K562 (cell line): ENCODE measurements at regions not wholly inside any gene's neighbourhood (a gene's known extent, or its start where the extent isn't known, plus 50 kb on each side); places are given as distances from the start of the nearest gene placed in this dataset.

Experiments
- ATAC-seq: fragments of 200-7000 bp; cut with Tn5 transposase; 3 replicates; pipeline ENCODE4 v1.9.1; 2020; ENCODE audit warnings: moderate library complexity
- BruUV-seq: library from RNA; stranded (reverse); fragments of 400-500 nt; replicated peaks from 2 replicates; lab custom pipeline; 2021; lab: Mats Ljungman, UMichigan
- CTCF ChIA-PET: fragments of 300-600 bp; formaldehyde crosslinking; extraction: SDS; loops from one replicate; lab custom pipeline; 2021; ENCODE audit warnings: low intra/inter-chr PET ratio; lab: Yijun Ruan, JAX
- POLR2A ChIA-PET: fragments of 300-600, 350-650 bp; sonication (Branson Sonifier 250); formaldehyde crosslinking; extraction: SDS; loops from one replicate; lab custom pipeline; 2021; ENCODE audit warnings: antibody characterized with exemption, inconsistent platforms; lab: Yijun Ruan, JAX
- DNase-seq, 4 experiments: peaks; one replicate each; pipeline versions ENCODE4 v3.0.0 to v3.0.0-alpha.2; 2011 to 2018; ENCODE audit warnings: low spot score in 3 of 4, mixed read lengths in 3 of 4; ENCODE audit errors: extremely low read depth in 1 of 4
- FAIRE-seq: peaks from 2 replicates; lab custom pipeline; 2011; peaks lifted over from hg19 to GRCh38; lab: Jason Lieb, UNC
- H2AFZ ChIP-seq: 2 replicates; pipeline ENCODE4 v1.6.0; 2011; ENCODE audit warnings: low read depth, low read length, control low read depth, inconsistent platforms
- H3K27ac ChIP-seq: fragments of 200-600 bp; 3 replicates; pipeline ENCODE4 v1.8.0; 2011; ENCODE audit warnings: low read depth, mild to moderate bottlenecking, control low read depth, inconsistent platforms, low read length, moderate library complexity, mixed read lengths; ENCODE audit errors: extremely low read depth
- H3K27me3 ChIP-seq, 2 experiments: fragments of 300-600 bp in 1 of 2; 2 replicates in 1 of 2; 3 replicates in 1 of 2; pipeline versions ENCODE4 v1.6.0 to v1.8.0; 2011; ENCODE audit warnings: inconsistent platforms in 2 of 2, low read length in 2 of 2, mild to moderate bottlenecking in 1 of 2, mixed read lengths in 1 of 2, moderate library complexity in 1 of 2; ENCODE audit not compliant: control insufficient read depth in 2 of 2, insufficient read depth in 2 of 2
- H3K36me3 ChIP-seq: fragments of 300-600 bp; 3 replicates; pipeline ENCODE4 v1.8.0; 2011; ENCODE audit warnings: mild to moderate bottlenecking, low read length, inconsistent platforms; ENCODE audit not compliant: control insufficient read depth, insufficient read depth
- H3K4me1 ChIP-seq, 2 experiments: fragments of 200-600 bp in 1 of 2; replicated peaks in 1 of 2; 2 replicates in 1 of 2; 3 replicates in 1 of 2; pipeline versions ENCODE4 v1.5.1 to v1.8.0; 2011; ENCODE audit warnings: inconsistent platforms in 2 of 2, low read length in 2 of 2, mild to moderate bottlenecking in 1 of 2, mixed read lengths in 1 of 2, moderate library complexity in 1 of 2; ENCODE audit not compliant: control insufficient read depth in 2 of 2, insufficient read depth in 2 of 2
- H3K4me2 ChIP-seq: 2 replicates; pipeline ENCODE4 v1.6.1; 2011; ENCODE audit warnings: low read length, control low read depth, inconsistent platforms, mixed read lengths; ENCODE audit not compliant: insufficient read depth
- H3K4me3 ChIP-seq: fragments of 200-600 bp; sonication (generic), shearing (Covaris generic); 2 replicates; pipeline ENCODE4 v1.5.1; 2016; ENCODE audit warnings: control low read depth, inconsistent platforms
- H3K79me2 ChIP-seq: fragments of 200-600 bp; 3 replicates; pipeline ENCODE4 v1.8.0; 2011; ENCODE audit warnings: low read length, inconsistent platforms; ENCODE audit not compliant: control insufficient read depth, insufficient read depth
- H3K9ac ChIP-seq, 2 experiments: 2 replicates each; pipeline versions ENCODE4 v1.6.0 to v1.6.1; 2011; ENCODE audit warnings: low read depth in 2 of 2, low read length in 2 of 2, control low read depth in 1 of 2, inconsistent platforms in 1 of 2, mild to moderate bottlenecking in 1 of 2, mixed read lengths in 1 of 2; ENCODE audit not compliant: insufficient read depth in 1 of 2
- H3K9me1 ChIP-seq: one replicate; pipeline ENCODE4 v1.6.0; 2011; ENCODE audit warnings: inconsistent platforms, mild to moderate bottlenecking, low read length, moderate library complexity; ENCODE audit not compliant: control insufficient read depth, insufficient read depth
- H3K9me3 ChIP-seq: replicated peaks from 2 replicates; pipeline ENCODE4 v1.5.1; 2011; ENCODE audit warnings: low read depth, low read length, inconsistent platforms; ENCODE audit not compliant: control insufficient read depth, insufficient read depth
- H4K20me1 ChIP-seq: replicated peaks from 2 replicates; pipeline ENCODE4 v1.6.1; 2011; ENCODE audit warnings: low read length, inconsistent platforms, mixed read lengths; ENCODE audit not compliant: control insufficient read depth, insufficient read depth
- ARID1B ChIP-seq: fragments of 450-650 bp; IDR thresholded peaks from 2 replicates; pipeline ENCODE4 v1.6.1; 2016; ENCODE audit warnings: antibody characterized with exemption, mild to moderate bottlenecking, inconsistent platforms
- MEIS2 ChIP-seq: fragments of 450-650 bp; IDR thresholded peaks from 2 replicates; pipeline ENCODE4 v1.6.1; 2014; ENCODE audit warnings: mild to moderate bottlenecking; ENCODE audit not compliant: partially characterized antibody
- RBM14 ChIP-seq: fragments of 200-400 bp; formaldehyde crosslinking; IDR thresholded peaks from 2 replicates; pipeline ENCODE4 v1.6.1; 2018; ENCODE audit warnings: low read depth, mild to moderate bottlenecking, low read length, moderate library complexity, borderline replicate concordance; ENCODE audit not compliant: insufficient read depth
- RNF2 ChIP-seq: sonication (generic); IDR thresholded peaks from 2 replicates; pipeline ENCODE4 v1.6.1; 2016
- TAL1 ChIP-seq: fragments of 450-650 bp; IDR thresholded peaks from 2 replicates; pipeline ENCODE4 v1.6.1; 2016; ENCODE audit warnings: mild to moderate bottlenecking
- TCF3 ChIP-seq: sonication (generic); formaldehyde crosslinking; IDR thresholded peaks from 2 replicates; pipeline ENCODE4 v1.4.0; 2020; ENCODE audit warnings: mild to moderate bottlenecking, missing genetic modification reagents
- WGBS: fragments of 100-300 bp; shearing (Covaris generic); methylation state at CpG from one replicate; pipeline ENCODE4 v1.1.6; 2016; ENCODE audit warnings: low coverage, mixed read lengths; ENCODE audit not compliant: insufficient coverage; ENCODE audit errors: missing lambda C conversion rate; 5-methylcytosine and 5-hydroxymethylcytosine counted together
- in situ Hi-C: fragments of 300-500 bp; cut with MboI; formaldehyde crosslinking; loops from 4 replicates; pipeline ENCODE4 v1.15.0; 2018; ENCODE audit warnings: inconsistent platforms, mixed read lengths
- intact Hi-C: fragments of 100-400 bp; cut with micrococcal nuclease; formaldehyde crosslinking; loops from 2 replicates; pipeline ENCODE4 v1.14.2; 2022
- TF ChIP-seq, protein P1 (sequence below), 2 experiments: fragments of 450-650 bp; conservative IDR thresholded peaks; 2 replicates each; pipeline ENCODE4 v1.6.1; 2017; ENCODE audit warnings: mild to moderate bottlenecking in 2 of 2, moderate library complexity in 2 of 2

DNA sequence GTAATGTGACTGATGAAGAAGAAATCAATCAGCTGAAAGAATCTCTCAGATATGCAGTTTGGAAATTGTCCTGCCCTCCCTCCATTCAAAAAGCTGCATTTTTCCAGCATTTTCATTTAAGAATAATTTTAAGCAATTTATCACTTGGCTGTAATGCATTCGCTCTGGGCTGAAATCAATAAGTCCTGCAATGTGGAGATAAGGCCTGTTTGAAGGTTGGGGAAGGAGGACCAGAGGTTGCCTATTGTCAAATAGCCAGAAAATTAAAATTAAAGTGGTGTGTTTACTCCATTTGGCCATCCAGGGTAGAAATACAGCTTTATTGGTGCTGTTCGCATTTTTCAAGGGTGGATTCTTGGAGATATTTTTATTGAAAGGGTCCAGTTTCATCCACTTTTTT is 187.6 kb upstream of the NFIA start:
- ChIA-PET CTCF (no interaction called here), POLR2A (no interaction called here)
- Histone ChIP-seq H3K9me1 (no peaks in the 10 kb centered on the region), H3K79me2 (no peaks in the 10 kb centered on the region), H3K36me3 (no peaks in the 10 kb centered on the region), H3K27me3 (no peaks in the 10 kb centered on the region; a peak in 1 of 5 replicates), H4K20me1 (no peaks in the 10 kb centered on the region), H3K4me3 (no peak overlapping the region), H3K9ac (no peak overlapping the region), H3K27ac (no peak overlapping the region), H3K4me1 (peaks cover 0 to 17% of the 10 kb centered on the region in 2 experiments; a peak in 3 of 5 replicates), H3K4me2 (no peak overlapping the region), H2AFZ (peak overlapping the region; percentile 76), H3K9me3 (no peaks in the 10 kb centered on the region)
- intact Hi-C loops (no loop called here), in situ Hi-C loops (no loop called here)
- TF ChIP-seq RBM14, result no peak
- TF ChIP-seq TCF3 (CRISPR knock-in tag), result 0 out of 2 replicates have a peak, but pooled peaks have one; percentile 40
- TF ChIP-seq, protein P1, sequence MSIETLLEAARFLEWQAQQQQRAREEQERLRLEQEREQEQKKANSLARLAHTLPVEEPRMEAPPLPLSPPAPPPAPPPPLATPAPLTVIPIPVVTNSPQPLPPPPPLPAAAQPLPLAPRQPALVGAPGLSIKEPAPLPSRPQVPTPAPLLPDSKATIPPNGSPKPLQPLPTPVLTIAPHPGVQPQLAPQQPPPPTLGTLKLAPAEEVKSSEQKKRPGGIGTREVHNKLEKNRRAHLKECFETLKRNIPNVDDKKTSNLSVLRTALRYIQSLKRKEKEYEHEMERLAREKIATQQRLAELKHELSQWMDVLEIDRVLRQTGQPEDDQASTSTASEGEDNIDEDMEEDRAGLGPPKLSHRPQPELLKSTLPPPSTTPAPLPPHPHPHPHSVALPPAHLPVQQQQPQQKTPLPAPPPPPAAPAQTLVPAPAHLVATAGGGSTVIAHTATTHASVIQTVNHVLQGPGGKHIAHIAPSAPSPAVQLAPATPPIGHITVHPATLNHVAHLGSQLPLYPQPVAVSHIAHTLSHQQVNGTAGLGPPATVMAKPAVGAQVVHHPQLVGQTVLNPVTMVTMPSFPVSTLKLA (conservative IDR thresholded peaks at IDR 0.05), result 0 out of 4 replicates have a peak, but pooled peaks of 1 of the 2 experiments have one; percentile 19
- TF ChIP-seq MEIS2, result peak; percentile 19
- TF ChIP-seq ARID1B, result peak; percentile 50; the same call in 1 of the 2 replicates
- TF ChIP-seq RNF2, result no peak
- peak; percentile 31; the same call in 1 of the 2 replicates for TF ChIP-seq TAL1
- no TSS peak for BruUV-seq
- ATAC-seq, result no peak
- WGBS, result 29% methylated on average over 2 of the region's 2 CpGs
- peak in 2 of 4 experiments; percentile 20 to 25 for DNase-seq
- no peak for FAIRE-seq
